ENCODE measurements at regions not wholly inside any gene's neighbourhood (a gene's known extent, or its start where the extent isn't known, plus 50 kb on each side); places are given as distances from the start of the nearest gene placed in this dataset.

GRCh38 chr18:47593744-47594472 lies 336.6 kb downstream of the SMAD2 start:
- DNase-seq, result no peak

- DNase-seq, result peak in 1 of 5 experiments; percentile 19
Observed at GRCh38 chr18:47591429-47591828, 339.0 kb downstream of the SMAD2 start.

GRCh38 chr18:47587587-47587986 lies 336.1 kb upstream of the SKOR2 start:
- no peak for DNase-seq

GRCh38 chr18:47586418-47587070 lies 335.1 kb upstream of the SKOR2 start:
- no peak for DNase-seq

- no peak for DNase-seq
Observed at GRCh38 chr18:47585914-47586313, 334.5 kb upstream of the SKOR2 start.

GRCh38 chr18:47585136-47585535 lies 333.7 kb upstream of the SKOR2 start:
- no peak for DNase-seq

- no peak for DNase-seq
Observed at GRCh38 chr18:47582093-47582492, 330.6 kb upstream of the SKOR2 start.

GRCh38 chr18:47577520-47577919 lies 326.1 kb upstream of the SKOR2 start:
- no peak for DNase-seq

- DNase-seq, result no peak
Observed at GRCh38 chr18:47574966-47575365, 323.5 kb upstream of the SKOR2 start.

- no peak for DNase-seq
Observed at GRCh38 chr18:47571957-47572356, 320.5 kb upstream of the SKOR2 start.

GRCh38 chr18:47566809-47567208 lies 315.3 kb upstream of the SKOR2 start:
- no peak for DNase-seq

GRCh38 chr18:47560723-47561715 lies 309.6 kb upstream of the SKOR2 start:
- DNase-seq, result no peak

GRCh38 chr18:47558110-47558750 lies 306.8 kb upstream of the SKOR2 start:
- DNase-seq, result peak in 1 of 5 experiments; percentile 73

GRCh38 chr18:47557160-47557559 lies 305.7 kb upstream of the SKOR2 start:
- DNase-seq, result no peak

- DNase-seq, result no peak
Observed at GRCh38 chr18:47552783-47553182, 301.3 kb upstream of the SKOR2 start.

- no peak for DNase-seq
Observed at GRCh38 chr18:47550611-47551010, 299.2 kb upstream of the SKOR2 start.

- DNase-seq, result no peak
Observed at GRCh38 chr18:47549021-47549540, 297.6 kb upstream of the SKOR2 start.

GRCh38 chr18:47547539-47548202 lies 296.2 kb upstream of the SKOR2 start:
- no peak for DNase-seq

- DNase-seq, result no peak
Observed at GRCh38 chr18:47545613-47546012, 294.2 kb upstream of the SKOR2 start.

- no peak for DNase-seq
Observed at GRCh38 chr18:47543080-47543479, 291.6 kb upstream of the SKOR2 start.

- no peak for DNase-seq
Observed at GRCh38 chr18:47542551-47542950, 291.1 kb upstream of the SKOR2 start.

- DNase-seq, result no peak
Observed at GRCh38 chr18:47531717-47532116, 280.3 kb upstream of the SKOR2 start.
